Common myeloid progenitor, CD34-positive (primary cell): ENCODE measurements at regions not wholly inside any gene's neighbourhood (a gene's known extent, or its start where the extent isn't known, plus 50 kb on each side); places are given as distances from the start of the nearest gene placed in this dataset.

ENCODE experiments used
- CTCF ChIA-PET: fragments of 350-600 bp; sonication (Branson Sonifier 250); formaldehyde crosslinking; loops from one replicate; lab custom pipeline; 2021; ENCODE audit warnings: antibody characterized with exemption; lab: Charles Lee
- POLR2A ChIA-PET: fragments of 350-600 bp; sonication (Branson Sonifier 250); formaldehyde crosslinking; loops from one replicate; lab custom pipeline; 2021; ENCODE audit warnings: antibody characterized with exemption; lab: Charles Lee
- DNase-seq, 3 donors: peaks; one replicate each; pipeline versions ENCODE4 v3.0.0 to v3.0.0-alpha.2; 2013
- H3K27ac ChIP-seq, 2 experiments: 1 replicate in 1 of 2; 2 replicates in 1 of 2; pipeline ENCODE4 v1.7.0; 2013; ENCODE audit warnings: inconsistent platforms in 2 of 2, low read length in 2 of 2, mild to moderate bottlenecking in 2 of 2, low read depth in 1 of 2, moderate library complexity in 1 of 2; ENCODE audit not compliant: severe bottlenecking in 2 of 2, insufficient read depth in 1 of 2, poor library complexity in 1 of 2
- H3K27me3 ChIP-seq, 5 experiments: replicated peaks in 2 of 5; 1 replicate in 3 of 5; 2 replicates in 2 of 5; pipeline versions ENCODE4 v1.6.1 to v1.7.0; 2013; ENCODE audit warnings: low read length in 4 of 5, mild to moderate bottlenecking in 2 of 5, moderate library complexity in 2 of 5, inconsistent platforms in 1 of 5; ENCODE audit not compliant: insufficient read depth in 5 of 5, control insufficient read depth in 4 of 5
- H3K36me3 ChIP-seq, 4 experiments: 1 replicate in 2 of 4; 2 replicates in 2 of 4; pipeline versions ENCODE4 v1.6.1 to v1.7.0; 2013; ENCODE audit warnings: low read length in 3 of 4, control low read depth in 1 of 4, mild to moderate bottlenecking in 1 of 4; ENCODE audit not compliant: control insufficient read depth in 4 of 4, insufficient read depth in 4 of 4
- H3K4me1 ChIP-seq, 4 experiments: 1 replicate in 3 of 4; 2 replicates in 1 of 4; pipeline versions ENCODE4 v1.6.1 to v1.7.1; 2013; ENCODE audit warnings: low read length in 3 of 4, mild to moderate bottlenecking in 3 of 4, control low read depth in 1 of 4, inconsistent platforms in 1 of 4, moderate library complexity in 1 of 4; ENCODE audit not compliant: control insufficient read depth in 4 of 4, insufficient read depth in 4 of 4; ENCODE audit errors: control extremely low read depth in 1 of 4
- H3K4me3 ChIP-seq, 7 experiments: 1 replicate in 4 of 7; 2 replicates in 3 of 7; pipeline versions ENCODE4 v1.5.1 to v1.7.0; 2013; ENCODE audit warnings: mild to moderate bottlenecking in 7 of 7, low read length in 6 of 7, moderate library complexity in 6 of 7, inconsistent platforms in 2 of 7, low read depth in 2 of 7, control low read depth in 1 of 7; ENCODE audit not compliant: insufficient read depth in 4 of 7, control insufficient read depth in 1 of 7; ENCODE audit errors: extremely low read depth in 1 of 7
- H3K9me3 ChIP-seq, 5 experiments: 1 replicate in 4 of 5; 2 replicates in 1 of 5; pipeline versions ENCODE4 v1.6.1 to v1.7.1; 2013; ENCODE audit warnings: low read length in 4 of 5, mild to moderate bottlenecking in 2 of 5, inconsistent platforms in 1 of 5, low read depth in 1 of 5, moderate library complexity in 1 of 5; ENCODE audit not compliant: control insufficient read depth in 4 of 5, insufficient read depth in 2 of 5; ENCODE audit errors: control extremely low read depth in 1 of 5
- WGBS: methylation state at CpG from one replicate; pipeline ENCODE4 v1.1.5; 2013; ENCODE audit not compliant: insufficient coverage; 5-methylcytosine and 5-hydroxymethylcytosine counted together

- Histone ChIP-seq H3K4me3 (no peak overlapping the region), H3K4me1 (no peaks in the 10 kb centered on the region), H3K27me3 (no peaks in the 10 kb centered on the region), H3K27ac (no peak overlapping the region), H3K36me3 (no peaks in the 10 kb centered on the region), H3K9me3 (peaks cover 0 to 3% (median 0%) of the 10 kb centered on the region in 5 experiments)
- WGBS: no CpG with 5 or more reads among the region's 2 CpGs
- ChIA-PET CTCF (no interaction called here), POLR2A (no interaction called here)
- DNase-seq: no peak
These were observed 1000.0 kb downstream of the ADGRL2 start for GRCh38 chr1:82800721-82801120.

GRCh38 chr1:82799261-82799660 lies 998.5 kb downstream of the ADGRL2 start:
- CTCF ChIA-PET: no interaction called here
- 100% methylated on average over 1 of the region's 1 CpG for WGBS
- POLR2A ChIA-PET: no interaction called here
- H3K27me3 ChIP-seq: no peaks in the 10 kb centered on the region
- peaks cover 0 to 3% (median 0%) of the 10 kb centered on the region in 5 experiments for H3K9me3 ChIP-seq
- no peak for DNase-seq
- H3K4me1 ChIP-seq: no peaks in the 10 kb centered on the region
- no peak overlapping the region for H3K27ac ChIP-seq
- H3K4me3 ChIP-seq: no peak overlapping the region
- H3K36me3 ChIP-seq: no peaks in the 10 kb centered on the region

DNA sequence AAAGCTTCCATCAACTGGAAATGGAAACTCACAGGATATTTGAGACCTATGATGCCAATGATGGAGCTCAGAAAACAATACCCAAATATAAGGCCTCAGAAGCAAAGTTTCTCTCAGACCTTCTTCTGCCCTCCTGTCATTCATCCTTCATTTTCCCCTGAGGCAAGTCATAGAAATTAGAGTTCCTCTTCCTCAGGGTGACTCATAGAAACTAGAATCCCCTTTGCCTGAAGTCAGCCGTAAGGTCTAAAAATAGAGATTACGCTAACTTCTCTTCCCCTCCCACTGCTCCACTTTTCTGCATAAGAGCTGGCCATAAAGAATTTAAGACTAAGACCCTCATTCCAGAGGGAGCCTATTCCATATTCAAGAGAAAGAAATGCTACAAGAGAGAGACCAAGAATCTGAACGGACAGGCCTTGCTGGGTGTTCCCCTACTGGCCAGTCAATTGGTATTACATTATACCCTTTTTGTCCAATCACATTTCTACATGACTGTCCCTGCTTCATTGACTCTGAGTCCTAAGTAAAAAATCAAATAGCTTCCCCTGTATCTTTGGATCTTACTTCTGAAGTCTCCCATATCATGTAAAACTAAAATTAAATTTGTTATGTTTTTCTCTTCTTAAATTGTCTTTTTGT lies 994.9 kb downstream of the ADGRL2 start:
- peak in 2 of 3 donors; percentile 3 to 16 for DNase-seq
- Histone ChIP-seq H3K4me1 (no peaks in the 10 kb centered on the region), H3K27me3 (no peaks in the 10 kb centered on the region), H3K36me3 (no peaks in the 10 kb centered on the region), H3K9me3 (peaks cover 2 to 6% (median 2%) of the 10 kb centered on the region in 5 experiments), H3K4me3 (no peak overlapping the region), H3K27ac (no peak overlapping the region)
- CTCF ChIA-PET: no interaction called here
- POLR2A ChIA-PET: no interaction called here
- 100% methylated on average over 1 of the region's 3 CpGs for WGBS

GRCh38 chr1:82792151-82792550 lies 991.4 kb downstream of the ADGRL2 start:
- DNase-seq: no peak
- H3K4me1 ChIP-seq: no peaks in the 10 kb centered on the region
- H3K9me3 ChIP-seq: peaks cover 2 to 8% (median 4%) of the 10 kb centered on the region in 5 experiments
- WGBS: 100% methylated on average over 2 of the region's 4 CpGs
- CTCF ChIA-PET: no interaction called here
- no peaks in the 10 kb centered on the region for H3K36me3 ChIP-seq
- POLR2A ChIA-PET: no interaction called here
- H3K27ac ChIP-seq: no peak overlapping the region
- no peaks in the 10 kb centered on the region for H3K27me3 ChIP-seq
- H3K4me3 ChIP-seq: no peak overlapping the region

DNA sequence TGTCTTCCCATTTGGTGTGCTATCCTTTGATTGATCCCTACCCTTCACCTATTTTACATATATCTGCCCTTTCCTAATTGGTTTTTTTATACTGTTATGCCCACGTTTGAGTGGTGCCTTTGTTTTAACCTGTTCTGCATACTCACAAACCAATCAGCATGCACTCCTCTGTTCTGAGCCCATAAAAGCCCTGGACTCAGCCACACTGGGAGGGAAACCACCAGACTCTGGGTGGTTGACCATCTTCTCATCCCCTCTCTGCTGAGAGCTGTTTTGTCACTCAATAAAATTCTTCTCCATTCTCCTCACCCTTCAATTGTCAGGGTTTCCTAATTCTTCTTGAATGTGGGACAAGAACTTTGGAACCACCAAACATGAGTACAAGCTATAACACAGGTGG lies 989.8 kb downstream of the ADGRL2 start:
- Histone ChIP-seq H3K4me3 (no peak overlapping the region), H3K27me3 (no peaks in the 10 kb centered on the region), H3K4me1 (no peaks in the 10 kb centered on the region), H3K27ac (no peak overlapping the region), H3K36me3 (no peaks in the 10 kb centered on the region), H3K9me3 (peaks cover 2 to 8% (median 4%) of the 10 kb centered on the region in 5 experiments)
- no peak for DNase-seq
- POLR2A ChIA-PET: no interaction called here
- CTCF ChIA-PET: no interaction called here
- 82% methylated on average over 1 of the region's 1 CpG for WGBS

GRCh38 chr1:82788660-82789059 lies 987.9 kb downstream of the ADGRL2 start:
- Histone ChIP-seq H3K36me3 (no peaks in the 10 kb centered on the region), H3K27ac (no peak overlapping the region), H3K4me1 (no peaks in the 10 kb centered on the region), H3K27me3 (no peaks in the 10 kb centered on the region), H3K9me3 (peaks cover 2 to 8% (median 4%) of the 10 kb centered on the region in 5 experiments), H3K4me3 (no peak overlapping the region)
- WGBS: 100% methylated on average over 1 of the region's 1 CpG
- DNase-seq: no peak
- ChIA-PET CTCF (no interaction called here), POLR2A (no interaction called here)

DNA sequence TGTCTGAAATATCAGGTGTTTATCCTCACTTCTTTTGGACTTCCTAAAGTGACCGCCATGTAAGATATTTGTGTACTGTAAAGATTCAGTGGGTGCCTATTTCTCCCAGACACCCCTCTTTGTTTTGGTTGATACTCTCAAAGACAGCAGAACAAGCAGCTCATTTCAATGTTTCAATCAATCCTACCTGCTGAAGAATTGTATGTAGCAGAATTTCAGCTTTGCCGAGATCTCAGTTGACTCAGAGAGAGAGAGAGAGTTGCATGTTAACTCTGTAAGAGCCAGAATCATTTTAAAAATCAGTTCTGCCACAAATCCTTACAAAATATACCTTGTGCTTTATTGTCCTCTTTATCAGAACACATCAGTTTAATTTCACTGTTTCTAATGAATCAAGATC lies 987.3 kb downstream of the ADGRL2 start:
- ChIA-PET POLR2A (no interaction called here), CTCF (no interaction called here)
- H3K27ac ChIP-seq: no peak overlapping the region
- DNase-seq: no peak
- WGBS: 100% methylated on average over 1 of the region's 2 CpGs
- H3K27me3 ChIP-seq: no peaks in the 10 kb centered on the region
- no peaks in the 10 kb centered on the region for H3K36me3 ChIP-seq
- H3K4me1 ChIP-seq: no peaks in the 10 kb centered on the region
- peaks cover 2 to 8% (median 4%) of the 10 kb centered on the region in 5 experiments for H3K9me3 ChIP-seq
- no peak overlapping the region for H3K4me3 ChIP-seq
